Keratinocyte (primary cell): ENCODE measurements at regions not wholly inside any gene's neighbourhood (a gene's known extent, or its start where the extent isn't known, plus 50 kb on each side); places are given as distances from the start of the nearest gene placed in this dataset.

Experiments used
- CTCF ChIP-seq, 3 experiments: IDR thresholded peaks in 1 of 3; conservative IDR thresholded peaks in 1 of 3; optimal IDR thresholded peaks in 1 of 3; 2 replicates in 2 of 3; 3 replicates in 1 of 3; pipeline versions ENCODE3 to v1.5.1; 2011; ENCODE audit warnings: low read length in 3 of 3, mild to moderate bottlenecking in 3 of 3, moderate library complexity in 2 of 3, control low read depth in 1 of 3, inconsistent platforms in 1 of 3; ENCODE audit not compliant: insufficient read depth in 2 of 3; ENCODE audit errors: extremely low read depth in 1 of 3
- EZH2 ChIP-seq: IDR thresholded peaks from one replicate; pipeline ENCODE4 v1.6.1; 2012; ENCODE audit warnings: inconsistent platforms, mild to moderate bottlenecking, low read length, moderate library complexity

- TF ChIP-seq CTCF (optimal IDR thresholded peaks at IDR 0.05 in 1 of 3, IDR thresholded peaks at IDR 0.05 in 1 of 3, conservative IDR thresholded peaks at IDR 0.05 in 1 of 3; ENCODE audit: extremely low read depth in 1 of 3, insufficient read depth in 2 of 3, low read length in 3 of 3) (no peak), EZH2 (no peak)
Measured at GRCh38 chr12:114902665-114903064, 218.7 kb upstream of the TBX3 start.
